PC-9 (cell line): ENCODE measurements at regions not wholly inside any gene's neighbourhood (a gene's known extent, or its start where the extent isn't known, plus 50 kb on each side); places are given as distances from the start of the nearest gene placed in this dataset.

ENCODE experiments used
- EZH2 ChIP-seq: fragments of 200-600 bp; sonication (generic); IDR thresholded peaks from 2 replicates; pipeline ENCODE4 v1.8.0; 2017; ENCODE audit warnings: antibody characterized with exemption, low read depth
- TF ChIP-seq, protein P1 (sequence below): fragments of 200-600 bp; sonication (generic); conservative IDR thresholded peaks from 2 replicates; pipeline ENCODE4 v1.6.1; 2017; ENCODE audit warnings: mixed run types, antibody characterized with exemption, mild to moderate bottlenecking, moderate library complexity

DNA sequence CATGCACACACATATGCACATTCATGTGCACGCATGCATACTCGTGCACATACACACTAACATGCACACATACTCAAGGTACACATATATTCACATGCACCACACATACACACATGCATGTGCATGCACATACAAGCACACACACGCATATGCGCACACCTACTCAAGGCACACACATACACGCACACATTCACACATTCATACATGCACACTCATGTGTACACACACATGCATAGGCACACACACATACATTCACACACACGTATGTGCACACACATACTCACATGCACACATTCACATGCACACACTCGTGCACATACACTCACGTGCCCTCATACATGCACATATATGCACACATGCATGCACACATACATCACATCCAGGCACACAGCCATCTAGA lies 489.0 kb downstream of the MN1 start:
- TF ChIP-seq, protein P1, sequence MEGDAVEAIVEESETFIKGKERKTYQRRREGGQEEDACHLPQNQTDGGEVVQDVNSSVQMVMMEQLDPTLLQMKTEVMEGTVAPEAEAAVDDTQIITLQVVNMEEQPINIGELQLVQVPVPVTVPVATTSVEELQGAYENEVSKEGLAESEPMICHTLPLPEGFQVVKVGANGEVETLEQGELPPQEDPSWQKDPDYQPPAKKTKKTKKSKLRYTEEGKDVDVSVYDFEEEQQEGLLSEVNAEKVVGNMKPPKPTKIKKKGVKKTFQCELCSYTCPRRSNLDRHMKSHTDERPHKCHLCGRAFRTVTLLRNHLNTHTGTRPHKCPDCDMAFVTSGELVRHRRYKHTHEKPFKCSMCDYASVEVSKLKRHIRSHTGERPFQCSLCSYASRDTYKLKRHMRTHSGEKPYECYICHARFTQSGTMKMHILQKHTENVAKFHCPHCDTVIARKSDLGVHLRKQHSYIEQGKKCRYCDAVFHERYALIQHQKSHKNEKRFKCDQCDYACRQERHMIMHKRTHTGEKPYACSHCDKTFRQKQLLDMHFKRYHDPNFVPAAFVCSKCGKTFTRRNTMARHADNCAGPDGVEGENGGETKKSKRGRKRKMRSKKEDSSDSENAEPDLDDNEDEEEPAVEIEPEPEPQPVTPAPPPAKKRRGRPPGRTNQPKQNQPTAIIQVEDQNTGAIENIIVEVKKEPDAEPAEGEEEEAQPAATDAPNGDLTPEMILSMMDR: no peak
- no peak for TF ChIP-seq EZH2
